ENCODE measurements at regions not wholly inside any gene's neighbourhood (a gene's known extent, or its start where the extent isn't known, plus 50 kb on each side); places are given as distances from the start of the nearest gene placed in this dataset.
"Not testable (repeated sequence)": the region's sequence is repeated elsewhere in the genome, so short reads cannot be mapped to it uniquely, and the experiment has no call there.

GRCh38 chr14:39499514-39499913 lies 67.3 kb upstream of the FBXO33 start:
- H3K27ac ChIP-seq (ENCODE audit: low read depth, low read length), result no peak overlapping the region
- no peak overlapping the region for H3K4me2 ChIP-seq (ENCODE audit: low read depth, low read length, poor library complexity, severe bottlenecking)
- no peak overlapping the region for H2AFZ ChIP-seq (ENCODE audit: low read depth, low read length, severe bottlenecking)
- no peak overlapping the region for H3K4me3 ChIP-seq (ENCODE audit: insufficient read depth, low read length, poor library complexity, severe bottlenecking)
- no peaks in the 10 kb centered on the region for H3F3A ChIP-seq (ENCODE audit: insufficient read depth)
- no peaks in the 10 kb centered on the region for H3K9me2 ChIP-seq (replicated peaks; ENCODE audit: insufficient read depth, low read length)
- H4K20me1 ChIP-seq (ENCODE audit: low read depth, low read length), result no peaks in the 10 kb centered on the region
- H3K9me3 ChIP-seq (ENCODE audit: insufficient read depth, low read length), result 0 out of 2 replicates have a peak, but pooled peaks cover 7% of the 10 kb centered on the region
- H3K9ac ChIP-seq (ENCODE audit: low read length), result no peak overlapping the region
- no peaks in the 10 kb centered on the region for H3K79me2 ChIP-seq (ENCODE audit: insufficient read depth, low read length)
- H3K27me3 ChIP-seq (ENCODE audit: low read length), result no peaks in the 10 kb centered on the region
- TF ChIP-seq CTCF (IDR thresholded peaks at IDR 0.05; ENCODE audit: insufficient read depth, low read length, poor library complexity, severe bottlenecking), result no peak
- no peaks in the 10 kb centered on the region for H3K36me3 ChIP-seq (ENCODE audit: low read length)

- not testable (repeated sequence) for H3F3A ChIP-seq (ENCODE audit: insufficient read depth)
Measured at GRCh38 chr14:39497677-39498076, 65.4 kb upstream of the FBXO33 start.

GRCh38 chr14:39492267-39492666 lies 60.0 kb upstream of the FBXO33 start:
- no peaks in the 10 kb centered on the region for H3F3A ChIP-seq (ENCODE audit: insufficient read depth)
- no peak overlapping the region for H3K4me2 ChIP-seq (ENCODE audit: low read depth, low read length, poor library complexity, severe bottlenecking)
- no peak overlapping the region for H3K4me3 ChIP-seq (ENCODE audit: insufficient read depth, low read length, poor library complexity, severe bottlenecking)
- no peaks in the 10 kb centered on the region for H3K27me3 ChIP-seq (ENCODE audit: low read length)
- no peak overlapping the region for H3K27ac ChIP-seq (ENCODE audit: low read depth, low read length)
- H3K9me2 ChIP-seq (replicated peaks; ENCODE audit: insufficient read depth, low read length), result no peaks in the 10 kb centered on the region
- 0 out of 2 replicates have a peak, but pooled peaks cover 6% of the 10 kb centered on the region for H3K9me3 ChIP-seq (ENCODE audit: insufficient read depth, low read length)
- no peaks in the 10 kb centered on the region for H3K36me3 ChIP-seq (ENCODE audit: low read length)
- H2AFZ ChIP-seq (ENCODE audit: low read depth, low read length, severe bottlenecking), result peak overlapping the region; percentile 60
- H3K9ac ChIP-seq (ENCODE audit: low read length), result no peak overlapping the region
- H3K79me2 ChIP-seq (ENCODE audit: insufficient read depth, low read length), result no peaks in the 10 kb centered on the region
- TF ChIP-seq EZH2phosphoT487 (conservative IDR thresholded peaks at IDR 0.05; ENCODE audit: low read length) (no peak), CTCF (IDR thresholded peaks at IDR 0.05; ENCODE audit: insufficient read depth, low read length, poor library complexity, severe bottlenecking) (no peak)
- H4K20me1 ChIP-seq (ENCODE audit: low read depth, low read length), result no peaks in the 10 kb centered on the region

More at GRCh38 chr14:39497677-39498076, 65.4 kb upstream of the FBXO33 start:
- H2AFZ ChIP-seq (ENCODE audit: low read depth, low read length, severe bottlenecking); H4K20me1 ChIP-seq (ENCODE audit: low read depth, low read length); H3K27me3 ChIP-seq (ENCODE audit: low read length); H3K79me2 ChIP-seq (ENCODE audit: insufficient read depth, low read length); H3K9me3 ChIP-seq (ENCODE audit: insufficient read depth, low read length); H3K4me3 ChIP-seq (ENCODE audit: insufficient read depth, low read length, poor library complexity, severe bottlenecking); H3K4me2 ChIP-seq (ENCODE audit: low read depth, low read length, poor library complexity, severe bottlenecking); H3K36me3 ChIP-seq (ENCODE audit: low read length); H3K9me2 ChIP-seq (replicated peaks; ENCODE audit: insufficient read depth, low read length); H3K9ac ChIP-seq (ENCODE audit: low read length); H3K27ac ChIP-seq (ENCODE audit: low read depth, low read length): not testable (repeated sequence)

GRCh38 chr14:39491134-39491571 lies 58.9 kb upstream of the FBXO33 start:
- H3F3A ChIP-seq (ENCODE audit: insufficient read depth), result no peaks in the 10 kb centered on the region
- no peaks in the 10 kb centered on the region for H3K9me3 ChIP-seq (ENCODE audit: insufficient read depth, low read length)
- H3K9me2 ChIP-seq (replicated peaks; ENCODE audit: insufficient read depth, low read length), result no peaks in the 10 kb centered on the region
- H3K4me3 ChIP-seq (ENCODE audit: insufficient read depth, low read length, poor library complexity, severe bottlenecking), result no peak overlapping the region
- no peaks in the 10 kb centered on the region for H3K79me2 ChIP-seq (ENCODE audit: insufficient read depth, low read length)
- TF ChIP-seq CTCF (IDR thresholded peaks at IDR 0.05; ENCODE audit: insufficient read depth, low read length, poor library complexity, severe bottlenecking) (peak; percentile 36), EZH2phosphoT487 (conservative IDR thresholded peaks at IDR 0.05; ENCODE audit: low read length) (no peak)
- H3K4me2 ChIP-seq (ENCODE audit: low read depth, low read length, poor library complexity, severe bottlenecking), result no peak overlapping the region
- H4K20me1 ChIP-seq (ENCODE audit: low read depth, low read length), result no peaks in the 10 kb centered on the region
- no peak overlapping the region for H3K9ac ChIP-seq (ENCODE audit: low read length)
- peak overlapping the region; percentile 60 for H2AFZ ChIP-seq (ENCODE audit: low read depth, low read length, severe bottlenecking)
- H3K27me3 ChIP-seq (ENCODE audit: low read length), result no peaks in the 10 kb centered on the region
- H3K36me3 ChIP-seq (ENCODE audit: low read length), result no peaks in the 10 kb centered on the region
- no peak overlapping the region for H3K27ac ChIP-seq (ENCODE audit: low read depth, low read length)
